ENCODE measurements at regions not wholly inside any gene's neighbourhood (a gene's known extent, or its start where the extent isn't known, plus 50 kb on each side); places are given as distances from the start of the nearest gene placed in this dataset.

GRCh38 chr21:28344985-28345384 lies 647.7 kb downstream of the LTN1 start:
- intact Hi-C loops (cut with DNase I) = loop anchor here (10.0 kb wide), 1 partner anchor 1490 kb away; no protein-coding TSS in a partner anchor
- ATAC-seq (no peak), DNase-seq (no peak)
- TF ChIP-seq POLR2A (IDR thresholded peaks at IDR 0.05) = no peak
- TF ChIP-seq CTCF (IDR thresholded peaks at IDR 0.05) = no peak
- Histone ChIP-seq H3K4me1 (no peaks in the 10 kb centered on the region), H3K27ac (no peak overlapping the region), H3K9me3 (no peaks in the 10 kb centered on the region), H3K36me3 (replicated peaks in 1 of 2; ENCODE audit: insufficient read depth in 1 of 2, low read depth in 2 of 2) (no peaks in the 10 kb centered on the region), H3K27me3 (no peaks in the 10 kb centered on the region), H3K4me3 (no peak overlapping the region)
- 79 to 90% methylated on average over 1 of the region's 1 CpG for WGBS, 2 donors

DNA sequence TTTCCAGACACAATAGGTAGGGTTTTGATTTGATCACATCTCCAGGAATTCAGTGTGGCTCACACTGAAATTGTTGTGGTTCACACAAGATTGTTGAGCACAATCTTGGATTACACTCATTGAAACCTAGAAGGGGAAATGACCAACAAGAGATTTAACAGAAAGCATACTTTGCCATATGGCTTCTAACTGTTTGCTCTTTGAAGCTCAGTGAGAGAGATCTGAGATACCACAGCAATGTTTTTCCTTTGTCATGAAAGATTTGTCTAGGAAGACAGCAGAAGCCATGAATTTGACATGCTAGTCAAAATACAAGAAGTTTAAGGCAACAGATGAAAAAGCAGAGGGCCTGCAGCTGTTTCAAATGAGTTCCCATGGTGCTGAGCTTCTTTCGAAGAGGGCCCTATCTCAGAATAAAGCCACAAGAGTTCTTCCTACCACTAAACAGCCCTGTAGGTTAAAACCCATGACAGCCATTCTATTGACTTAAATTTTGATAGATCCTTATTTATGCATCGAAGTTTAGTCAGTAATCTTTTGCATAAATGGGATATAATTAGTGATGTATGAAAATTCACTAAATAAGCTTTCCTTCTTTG lies 650.4 kb downstream of the LTN1 start:
- DNase-seq = no peak
- TF ChIP-seq POLR2A (IDR thresholded peaks at IDR 0.05) (no peak), CTCF (IDR thresholded peaks at IDR 0.05) (no peak)
- Histone ChIP-seq H3K4me3 (no peak overlapping the region), H3K4me1 (peaks cover 12% of the 10 kb centered on the region), H3K36me3 (replicated peaks in 1 of 2; ENCODE audit: insufficient read depth in 1 of 2, low read depth in 2 of 2) (no peaks in the 10 kb centered on the region), H3K9me3 (no peaks in the 10 kb centered on the region), H3K27me3 (no peaks in the 10 kb centered on the region), H3K27ac (no peak overlapping the region)
- intact Hi-C loops (cut with DNase I) = loop anchor here (10.0 kb wide), 1 partner anchor 1488 kb away; no protein-coding TSS in a partner anchor
- 65 to 75% methylated on average over 2 of the region's 2 CpGs for WGBS, 2 donors
- no peak for ATAC-seq

DNA sequence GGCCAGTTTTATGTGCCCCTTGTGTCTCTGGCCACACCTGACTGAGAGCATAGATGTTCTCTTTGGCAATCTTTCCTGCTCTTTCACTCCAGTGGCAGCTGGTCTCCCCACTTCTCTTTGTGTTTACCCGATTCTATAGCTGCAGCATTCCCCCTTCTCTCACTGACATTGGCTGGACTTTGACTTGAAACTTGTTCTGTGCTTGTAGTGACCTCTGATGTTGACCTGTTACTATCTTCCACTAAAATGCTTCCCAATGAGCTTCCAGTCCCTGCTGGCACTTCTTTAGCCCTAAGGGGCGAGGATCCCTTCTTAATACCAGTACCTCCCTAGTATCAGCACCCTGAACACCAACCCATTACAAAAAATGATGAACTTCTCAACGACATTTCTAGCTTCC lies 653.3 kb downstream of the LTN1 start:
- Histone ChIP-seq H3K4me3 (no peak overlapping the region), H3K9me3 (no peaks in the 10 kb centered on the region), H3K27ac (peak overlapping the region in 2 of 4 donors; percentile 19 to 51), H3K36me3 (replicated peaks in 1 of 2; ENCODE audit: insufficient read depth in 1 of 2, low read depth in 2 of 2) (no peaks in the 10 kb centered on the region), H3K27me3 (no peaks in the 10 kb centered on the region), H3K4me1 (peaks cover 23% of the 10 kb centered on the region)
- DNase-seq (no peak), ATAC-seq (no peak)
- TF ChIP-seq POLR2A (IDR thresholded peaks at IDR 0.05) (no peak), CTCF (IDR thresholded peaks at IDR 0.05) (no peak)
- WGBS, 2 donors = 57 to 58% methylated on average over 3 of the region's 3 CpGs
- intact Hi-C loops (cut with DNase I) = no loop called here

DNA sequence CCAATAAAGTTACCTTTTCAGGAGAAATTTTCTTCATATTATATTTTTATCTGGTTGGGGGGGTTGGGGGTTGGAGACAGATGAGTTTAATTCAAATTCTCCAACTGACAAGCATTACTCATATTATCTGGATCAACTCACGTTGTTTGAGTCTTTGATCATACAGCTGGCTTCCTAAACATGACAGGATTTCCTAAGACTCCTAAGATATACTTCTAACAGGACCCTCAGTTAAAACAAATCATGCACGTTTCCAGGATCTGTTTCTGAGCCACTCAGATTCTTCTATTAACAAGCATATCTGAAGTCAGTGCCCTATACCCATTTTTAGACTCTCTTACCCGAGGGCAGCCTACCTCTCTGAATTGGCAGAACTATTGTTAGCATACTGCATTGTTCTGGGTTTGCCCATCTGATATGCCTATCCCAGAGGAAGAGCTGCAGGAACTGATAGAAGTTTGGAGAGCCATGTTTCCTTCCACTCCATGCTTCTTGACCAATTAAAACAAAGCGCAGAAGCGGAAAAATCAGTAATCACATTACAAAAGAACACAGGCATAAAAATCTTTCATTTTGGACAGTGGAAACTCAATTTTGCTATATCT lies 653.9 kb downstream of the LTN1 start:
- Histone ChIP-seq H3K4me1 (peaks cover 23% of the 10 kb centered on the region), H3K27ac (no peak overlapping the region), H3K9me3 (no peaks in the 10 kb centered on the region), H3K4me3 (no peak overlapping the region), H3K27me3 (no peaks in the 10 kb centered on the region), H3K36me3 (replicated peaks in 1 of 2; ENCODE audit: insufficient read depth in 1 of 2, low read depth in 2 of 2) (no peaks in the 10 kb centered on the region)
- intact Hi-C loops (cut with DNase I) = no loop called here
- no peak for DNase-seq
- WGBS, 2 donors = 50 to 55% methylated on average over 5 of the region's 5 CpGs
- ATAC-seq = no peak
- no peak for TF ChIP-seq CTCF (IDR thresholded peaks at IDR 0.05)
- TF ChIP-seq POLR2A (IDR thresholded peaks at IDR 0.05) = no peak

- H3K27ac ChIP-seq = no peak overlapping the region
- intact Hi-C loops (cut with DNase I) = no loop called here
- DNase-seq = no peak
- ATAC-seq = peak; percentile 77
- TF ChIP-seq POLR2A (IDR thresholded peaks at IDR 0.05) (no peak), CTCF (IDR thresholded peaks at IDR 0.05) (peak in 6 of 7 experiments; percentile 25 to 75 (median 64))
- no peaks in the 10 kb centered on the region for H3K27me3 ChIP-seq
- H3K9me3 ChIP-seq = no peaks in the 10 kb centered on the region
- no peaks in the 10 kb centered on the region for H3K36me3 ChIP-seq (replicated peaks in 1 of 2; ENCODE audit: insufficient read depth in 1 of 2, low read depth in 2 of 2)
- peaks cover 23% of the 10 kb centered on the region for H3K4me1 ChIP-seq
- no peak overlapping the region for H3K4me3 ChIP-seq
These were observed 655.4 kb downstream of the LTN1 start for GRCh38 chr21:28337315-28337714.
